SK-N-MC (cell line): ENCODE measurements at regions not wholly inside any gene's neighbourhood (a gene's known extent, or its start where the extent isn't known, plus 50 kb on each side); places are given as distances from the start of the nearest gene placed in this dataset.
A peak's percentile ranks its signal among the peaks of the same experiment; 100 is the strongest.

Experiments used
- DNase-seq: peaks from one replicate; pipeline ENCODE4 v3.0.0-alpha.2; 2011; ENCODE audit warnings: low read depth, low spot score
- H3K27ac ChIP-seq: fragments of 200-600 bp; sonication (generic); 2 replicates; pipeline ENCODE4 v1.5.1; 2016; ENCODE audit warnings: mixed run types
- H3K36me3 ChIP-seq: fragments of 200-600 bp; sonication (generic); 2 replicates; pipeline ENCODE4 v1.6.1; 2017; ENCODE audit warnings: antibody characterized with exemption, low read length, mixed read lengths; ENCODE audit not compliant: insufficient read depth
- H3K4me3 ChIP-seq: fragments of 200-600 bp; sonication (generic); 2 replicates; pipeline ENCODE4 v1.5.1; 2016
- H3K9ac ChIP-seq: fragments of 200-600 bp; sonication (generic); 2 replicates; pipeline ENCODE4 v1.8.0; 2017; ENCODE audit warnings: mixed run types, mixed read lengths; ENCODE audit not compliant: insufficient read length
- H3K9me3 ChIP-seq: fragments of 200-600 bp; sonication (generic); 2 replicates; pipeline ENCODE4 v1.6.1; 2017; ENCODE audit warnings: low read depth, mild to moderate bottlenecking, antibody characterized with exemption, low read length, moderate library complexity, mixed read lengths
- EZH2 ChIP-seq: fragments of 200-600 bp; sonication (generic); IDR thresholded peaks from one replicate; pipeline ENCODE4 v1.6.1; 2017; ENCODE audit warnings: antibody characterized with exemption
- FOXP2 ChIP-seq: optimal IDR thresholded peaks from 2 replicates; pipeline ENCODE3; 2011; ENCODE audit warnings: mild to moderate bottlenecking, moderate library complexity; ENCODE audit not compliant: insufficient read depth; ENCODE audit errors: extremely low read length, control extremely low read depth
- POLR2AphosphoS5 ChIP-seq: IDR thresholded peaks from 2 replicates; pipeline ENCODE4 v1.6.1; 2012; ENCODE audit warnings: mild to moderate bottlenecking, low read depth, low read length, borderline replicate concordance

- TF ChIP-seq FOXP2, result no peak
- no peak for TF ChIP-seq EZH2
- no peak for TF ChIP-seq POLR2AphosphoS5
- H3K4me3 ChIP-seq, result no peak overlapping the region
- no peak for DNase-seq
- H3K9me3 ChIP-seq, result no peaks in the 10 kb centered on the region
- H3K36me3 ChIP-seq, result no peaks in the 10 kb centered on the region
- no peak overlapping the region for H3K27ac ChIP-seq
- no peak overlapping the region for H3K9ac ChIP-seq
Measured at GRCh38 chr2:188726626-188727247, 247.4 kb upstream of the COL3A1 start.

- peak overlapping the region; percentile 13 for H3K27ac ChIP-seq
- no peak overlapping the region for H3K9ac ChIP-seq
- H3K36me3 ChIP-seq, result no peaks in the 10 kb centered on the region
- DNase-seq, result no peak
- no peak overlapping the region for H3K4me3 ChIP-seq
- TF ChIP-seq POLR2AphosphoS5, result no peak
- TF ChIP-seq FOXP2, result no peak
- TF ChIP-seq EZH2, result no peak
- H3K9me3 ChIP-seq, result no peaks in the 10 kb centered on the region
Measured at GRCh38 chr2:188727846-188728245, 246.3 kb upstream of the COL3A1 start.

GRCh38 chr2:188734691-188735090 lies 239.5 kb upstream of the COL3A1 start:
- peak overlapping the region; percentile 24 for H3K9ac ChIP-seq
- no peaks in the 10 kb centered on the region for H3K9me3 ChIP-seq
- no peak for TF ChIP-seq EZH2
- TF ChIP-seq FOXP2, result no peak
- TF ChIP-seq POLR2AphosphoS5, result no peak
- peak; percentile 42 for DNase-seq
- no peaks in the 10 kb centered on the region for H3K36me3 ChIP-seq
- H3K27ac ChIP-seq, result peak overlapping the region; percentile 82
- H3K4me3 ChIP-seq, result peak overlapping the region; percentile 59

- Histone ChIP-seq H3K27ac (no peak overlapping the region), H3K36me3 (no peaks in the 10 kb centered on the region), H3K9ac (no peak overlapping the region), H3K9me3 (no peaks in the 10 kb centered on the region), H3K4me3 (no peak overlapping the region)
- no peak for DNase-seq
- TF ChIP-seq FOXP2, result no peak
- TF ChIP-seq POLR2AphosphoS5, result no peak
- no peak for TF ChIP-seq EZH2
Measured at GRCh38 chr2:188746727-188747126, 227.4 kb upstream of the COL3A1 start.

DNA sequence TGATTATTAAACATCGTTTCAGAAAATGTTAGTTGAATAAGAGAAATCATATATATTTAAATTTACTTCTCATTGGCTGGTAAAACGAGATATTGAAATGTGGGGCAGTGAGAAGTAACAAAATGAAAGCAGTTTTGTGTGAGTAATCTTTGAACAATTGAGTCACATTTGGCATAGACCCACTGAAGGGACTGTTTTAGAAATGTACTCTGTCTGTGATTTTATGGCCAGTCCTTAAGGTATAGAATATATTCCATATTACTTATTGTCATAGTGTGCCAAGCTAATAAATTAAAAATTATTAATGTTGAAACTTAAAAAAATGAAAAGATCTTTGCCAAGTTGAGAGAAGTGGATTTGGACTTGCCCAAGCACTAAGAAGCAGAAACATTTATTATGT lies 222.4 kb upstream of the COL3A1 start:
- H3K9ac ChIP-seq, result no peak overlapping the region
- no peak overlapping the region for H3K4me3 ChIP-seq
- no peaks in the 10 kb centered on the region for H3K36me3 ChIP-seq
- H3K9me3 ChIP-seq, result no peaks in the 10 kb centered on the region
- DNase-seq, result no peak
- no peak overlapping the region for H3K27ac ChIP-seq
- TF ChIP-seq POLR2AphosphoS5 (no peak), FOXP2 (no peak), EZH2 (no peak)

DNA sequence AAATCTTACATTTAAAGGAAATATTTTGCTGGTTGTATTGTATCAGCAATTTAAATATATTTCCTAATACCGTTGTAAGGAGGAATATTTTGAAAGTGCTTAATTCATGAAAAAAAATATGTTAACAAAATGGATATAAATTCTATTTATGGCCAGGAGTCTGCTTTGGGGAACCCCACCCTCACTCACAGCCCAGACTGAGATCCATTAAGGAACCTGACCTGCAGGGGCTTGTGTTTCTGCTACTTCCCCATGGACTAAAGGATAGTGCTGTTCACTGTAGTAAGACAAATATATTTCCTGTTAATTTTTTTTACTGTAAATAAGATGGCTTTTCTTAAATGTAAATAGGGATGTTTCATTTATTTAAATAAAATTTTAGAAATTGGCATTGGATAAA lies 221.9 kb upstream of the COL3A1 start:
- no peak for TF ChIP-seq FOXP2
- no peak for TF ChIP-seq EZH2
- TF ChIP-seq POLR2AphosphoS5, result no peak
- H3K27ac ChIP-seq, result no peak overlapping the region

DNA sequence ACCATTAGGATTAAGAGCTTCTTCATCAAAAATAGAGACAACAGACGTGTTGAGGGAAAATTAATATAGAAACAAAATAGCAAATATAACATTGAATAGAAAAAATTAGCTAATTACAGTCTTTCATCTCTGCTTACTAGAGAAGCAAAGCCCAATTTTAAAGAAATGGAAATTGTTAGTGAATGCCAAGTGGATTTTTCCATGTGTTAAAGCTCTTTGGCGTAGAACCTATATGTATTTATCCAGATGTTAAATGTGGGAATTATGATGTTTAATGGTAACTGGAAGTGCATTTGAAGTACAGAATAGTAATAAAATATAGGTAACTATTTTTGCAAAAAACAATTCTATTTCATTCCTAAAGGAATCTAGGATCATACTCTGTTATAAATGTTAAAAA lies 212.0 kb upstream of the COL3A1 start:
- Histone ChIP-seq H3K9me3 (no peaks in the 10 kb centered on the region; the same call in 1 of the 2 replicates), H3K4me3 (no peak overlapping the region), H3K36me3 (no peaks in the 10 kb centered on the region), H3K9ac (no peak overlapping the region), H3K27ac (no peak overlapping the region)
- TF ChIP-seq FOXP2 (no peak), POLR2AphosphoS5 (no peak), EZH2 (no peak)
- DNase-seq, result no peak

More for the DNA sequence above, 221.9 kb upstream of the COL3A1 start:
- Histone ChIP-seq H3K9ac (no peak overlapping the region), H3K9me3 (no peaks in the 10 kb centered on the region), H3K36me3 (no peaks in the 10 kb centered on the region), H3K4me3 (no peak overlapping the region)
- no peak for DNase-seq

DNA sequence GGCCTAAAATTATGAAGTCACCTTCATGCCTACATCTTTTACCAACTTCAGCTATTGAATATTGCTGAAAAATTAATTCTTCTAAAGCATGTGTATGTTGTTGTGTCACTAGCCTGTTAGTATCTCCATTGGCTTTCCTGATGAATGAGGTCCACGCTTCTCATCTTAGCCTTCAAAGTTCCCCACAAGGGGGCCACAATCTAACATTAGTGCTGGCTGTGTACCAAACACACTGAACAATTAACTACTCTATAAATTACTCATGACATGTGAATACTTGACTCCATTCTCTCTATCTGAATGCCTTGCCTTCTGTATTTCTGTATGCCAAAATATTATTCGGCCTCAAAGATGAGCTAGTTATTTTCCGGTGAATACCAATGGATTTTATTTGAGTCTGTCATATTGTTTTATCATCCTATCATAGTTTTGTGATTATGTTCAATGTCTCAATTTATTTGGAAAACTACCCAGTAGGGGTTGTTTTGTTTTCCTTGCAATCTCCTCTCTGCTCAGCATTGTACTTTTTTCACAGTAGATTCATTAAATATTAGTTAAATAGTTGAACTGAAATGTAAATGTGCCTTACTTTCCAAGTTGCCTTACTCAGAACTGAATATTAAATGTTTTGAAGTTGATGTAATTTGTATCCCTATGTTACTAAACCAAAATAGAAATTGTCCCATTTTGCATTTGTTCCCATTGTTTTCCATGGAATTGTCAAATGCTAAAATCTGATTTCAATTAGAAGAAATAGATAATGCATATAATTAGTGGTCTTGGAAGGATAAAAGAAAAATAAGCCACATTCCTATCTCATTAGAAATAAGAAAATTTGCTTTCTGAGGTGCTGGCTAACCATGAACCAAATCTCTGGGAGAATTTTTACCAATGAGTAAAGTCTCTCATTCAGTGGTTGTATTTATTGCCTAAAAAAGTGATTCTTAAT lies 208.4 kb upstream of the COL3A1 start:
- TF ChIP-seq POLR2AphosphoS5, result no peak
- no peaks in the 10 kb centered on the region for H3K36me3 ChIP-seq
- 0 out of 2 replicates have a peak overlapping the region, but pooled peaks have one; percentile 20 for H3K27ac ChIP-seq
- H3K9ac ChIP-seq, result no peak overlapping the region
- no peaks in the 10 kb centered on the region for H3K9me3 ChIP-seq
- no peak overlapping the region for H3K4me3 ChIP-seq
- DNase-seq, result no peak
